ENCODE measurements at regions not wholly inside any gene's neighbourhood (a gene's known extent, or its start where the extent isn't known, plus 50 kb on each side); places are given as distances from the start of the nearest gene placed in this dataset.

GRCh38 chr19:27750391-27751043, 1462.4 kb downstream of the UQCRFS1 start:
- ChIA-PET POLR2A (no interaction called here), CTCF (no interaction called here)
- BruUV-seq (replicated peaks) = no TSS peak

GRCh38 chr19:27748551-27749152, 1464.3 kb downstream of the UQCRFS1 start:
- TF ChIP-seq MAX (IDR thresholded peaks at IDR 0.05; ENCODE audit: insufficient read depth, insufficient read length) (no peak), FOS (IDR thresholded peaks at IDR 0.05; ENCODE audit: borderline replicate concordance, insufficient read depth, low read length) (no peak), POLR2AphosphoS5 (IDR thresholded peaks at IDR 0.05; ENCODE audit: insufficient read depth, low read depth, low read length) (no peak), GATA2 (IDR thresholded peaks at IDR 0.05; ENCODE audit: insufficient read depth, insufficient read length, low read depth, low read length) (no peak), CTCF (IDR thresholded peaks at IDR 0.05; ENCODE audit: extremely low read depth in 1 of 2, insufficient read depth in 1 of 2, low read depth in 1 of 2, low read length in 2 of 2) (no peak), MYC (IDR thresholded peaks at IDR 0.05; ENCODE audit: low read depth, low read length) (no peak)
- DNase-seq (ENCODE audit: low read depth, low spot score) (no peak), FAIRE-seq (no peak)
- Histone ChIP-seq H3K9ac (replicated peaks; ENCODE audit: extremely low read depth, insufficient read depth, low read length) (no peak overlapping the region), H3K4me3 (replicated peaks in 1 of 3; ENCODE audit: insufficient read depth in 1 of 3, low read depth in 1 of 3, low read length in 3 of 3) (no peak overlapping the region), H4K20me1 (replicated peaks; ENCODE audit: control insufficient read depth, extremely low read depth, insufficient read depth, low read length) (no peaks in the 10 kb centered on the region), H3K9me3 (replicated peaks; ENCODE audit: control insufficient read depth, insufficient read depth, low read length) (peaks cover 1% of the 10 kb centered on the region), H3K79me2 (ENCODE audit: control insufficient read depth, insufficient read depth, low read length) (no peaks in the 10 kb centered on the region), H3K36me3 (ENCODE audit: control insufficient read depth in 2 of 2, extremely low read depth in 1 of 2, insufficient read depth in 2 of 2, low read length in 2 of 2) (no peaks in the 10 kb centered on the region), H3K27me3 (ENCODE audit: control insufficient read depth in 2 of 2, insufficient read depth in 2 of 2, low read length in 2 of 2) (no peaks in the 10 kb centered on the region), H3K27ac (ENCODE audit: insufficient read depth, low read depth, low read length) (no peak overlapping the region), H3K9me1 (replicated peaks; ENCODE audit: control insufficient read depth, extremely low read depth, insufficient read depth, low read length) (no peaks in the 10 kb centered on the region), H2AFZ (ENCODE audit: low read depth, low read length) (no peak overlapping the region), H3K4me1 (ENCODE audit: control insufficient read depth, extremely low read depth, insufficient read depth, low read length) (no peaks in the 10 kb centered on the region), H3K4me2 (ENCODE audit: insufficient read depth, low read length) (no peak overlapping the region)
- BruUV-seq (replicated peaks) = no TSS peak
- ChIA-PET CTCF (no interaction called here), POLR2A (no interaction called here)
- dilution Hi-C loops (cut with MboI; ENCODE audit: extremely low pct_ligation_motif_present, low sequenced_read_pairs) = no loop called here
- intact Hi-C loops (cut with micrococcal nuclease) = no loop called here

More at GRCh38 chr19:27750391-27751043, 1462.4 kb downstream of the UQCRFS1 start:
- no peaks in the 10 kb centered on the region for H3K79me2 ChIP-seq (ENCODE audit: control insufficient read depth, insufficient read depth, low read length)
- H3K4me3 ChIP-seq (replicated peaks in 1 of 3; ENCODE audit: insufficient read depth in 1 of 3, low read depth in 1 of 3, low read length in 3 of 3) = no peak overlapping the region
- dilution Hi-C loops (cut with MboI; ENCODE audit: extremely low pct_ligation_motif_present, low sequenced_read_pairs) (no loop called here), intact Hi-C loops (cut with micrococcal nuclease) (no loop called here)
- H2AFZ ChIP-seq (ENCODE audit: low read depth, low read length) = no peak overlapping the region
- no peak overlapping the region for H3K27ac ChIP-seq (ENCODE audit: insufficient read depth, low read depth, low read length)
- no peaks in the 10 kb centered on the region for H3K9me1 ChIP-seq (replicated peaks; ENCODE audit: control insufficient read depth, extremely low read depth, insufficient read depth, low read length)
- DNase-seq (ENCODE audit: low read depth, low spot score) = no peak
- H3K9me3 ChIP-seq (replicated peaks; ENCODE audit: control insufficient read depth, insufficient read depth, low read length) = peaks cover 1% of the 10 kb centered on the region
- H3K4me2 ChIP-seq (ENCODE audit: insufficient read depth, low read length) = no peak overlapping the region
- no peak overlapping the region for H3K9ac ChIP-seq (replicated peaks; ENCODE audit: extremely low read depth, insufficient read depth, low read length)
- no peaks in the 10 kb centered on the region for H3K4me1 ChIP-seq (ENCODE audit: control insufficient read depth, extremely low read depth, insufficient read depth, low read length)
- TF ChIP-seq EZH2 (IDR thresholded peaks at IDR 0.05; ENCODE audit: borderline replicate concordance, low read depth, low read length, severe bottlenecking) (no peak), MAX (IDR thresholded peaks at IDR 0.05; ENCODE audit: insufficient read depth, insufficient read length) (no peak)
- no peaks in the 10 kb centered on the region for H3K36me3 ChIP-seq (ENCODE audit: control insufficient read depth in 2 of 2, extremely low read depth in 1 of 2, insufficient read depth in 2 of 2, low read length in 2 of 2)
- no peak for FAIRE-seq
- no peaks in the 10 kb centered on the region for H4K20me1 ChIP-seq (replicated peaks; ENCODE audit: control insufficient read depth, extremely low read depth, insufficient read depth, low read length)
- H3K27me3 ChIP-seq (ENCODE audit: control insufficient read depth in 2 of 2, insufficient read depth in 2 of 2, low read length in 2 of 2) = no peaks in the 10 kb centered on the region

Data from endothelial cell of umbilical vein (primary cell).